Bronchial epithelial cell (primary cell): ENCODE measurements at regions not wholly inside any gene's neighbourhood (a gene's known extent, or its start where the extent isn't known, plus 50 kb on each side); places are given as distances from the start of the nearest gene placed in this dataset.

Source experiments
- DNase-seq: peaks from one replicate; pipeline ENCODE4 v3.0.0-alpha.2; 2010; ENCODE audit warnings: low read depth
- FAIRE-seq: peaks from 2 replicates; lab custom pipeline; 2011; peaks lifted over from hg19 to GRCh38; lab: Jason Lieb, UNC
- H3K27me3 ChIP-seq: 2 replicates; pipeline ENCODE4 v1.5.1; 2011; ENCODE audit warnings: low read length; ENCODE audit not compliant: control insufficient read depth, insufficient read depth
- H3K36me3 ChIP-seq: 2 replicates; pipeline ENCODE4 v1.5.1; 2011; ENCODE audit warnings: low read length; ENCODE audit not compliant: control insufficient read depth, insufficient read depth
- H3K4me3 ChIP-seq: 2 replicates; pipeline ENCODE4 v1.5.1; 2011; ENCODE audit warnings: mild to moderate bottlenecking, low read depth, low read length, control low read depth
- CTCF ChIP-seq: IDR thresholded peaks from 2 replicates; pipeline ENCODE4 v1.5.1; 2011; ENCODE audit warnings: mild to moderate bottlenecking, moderate library complexity, low read length, control low read depth, inconsistent platforms; ENCODE audit not compliant: insufficient read depth, severe bottlenecking

GRCh38 chr16:8260140-8260539 lies 330.2 kb downstream of the TMEM114 start:
- no peak for FAIRE-seq
- no peak overlapping the region for H3K4me3 ChIP-seq
- H3K36me3 ChIP-seq, result no peaks in the 10 kb centered on the region
- no peaks in the 10 kb centered on the region for H3K27me3 ChIP-seq
- DNase-seq, result no peak
- no peak for TF ChIP-seq CTCF

- DNase-seq (no peak), FAIRE-seq (no peak)
- no peaks in the 10 kb centered on the region for H3K27me3 ChIP-seq
- H3K4me3 ChIP-seq, result no peak overlapping the region
- no peaks in the 10 kb centered on the region for H3K36me3 ChIP-seq
- TF ChIP-seq CTCF, result no peak
Measured at GRCh38 chr16:8258523-8258922, 331.8 kb downstream of the TMEM114 start.

DNA sequence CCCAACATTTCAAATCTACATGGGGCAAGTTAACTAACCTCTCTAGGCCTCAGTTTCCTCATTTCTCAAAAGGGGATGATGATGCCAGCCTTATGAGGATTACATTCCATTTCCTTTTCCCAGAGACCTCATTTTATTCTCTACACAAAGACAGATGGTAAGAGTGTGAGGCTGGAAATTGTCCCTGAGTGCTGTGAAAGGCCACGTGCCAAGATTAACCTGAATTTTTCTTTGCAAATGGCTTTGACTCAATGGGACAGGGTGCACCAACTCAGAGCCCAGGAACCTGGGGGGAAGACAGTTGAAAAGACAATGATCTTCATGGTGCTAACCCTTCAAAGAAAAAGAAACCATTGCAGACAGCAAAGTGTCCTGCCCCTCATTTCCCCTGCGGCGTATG lies 332.8 kb downstream of the TMEM114 start:
- Histone ChIP-seq H3K4me3 (no peak overlapping the region), H3K27me3 (no peaks in the 10 kb centered on the region), H3K36me3 (no peaks in the 10 kb centered on the region)
- DNase-seq (no peak), FAIRE-seq (no peak)
- no peak for TF ChIP-seq CTCF

GRCh38 chr16:8254405-8254804 lies 335.9 kb downstream of the TMEM114 start:
- FAIRE-seq (no peak), DNase-seq (no peak)

GRCh38 chr16:8253718-8254117 lies 336.6 kb downstream of the TMEM114 start:
- no peak for FAIRE-seq

More at GRCh38 chr16:8254405-8254804, 335.9 kb downstream of the TMEM114 start:
- Histone ChIP-seq H3K27me3 (no peaks in the 10 kb centered on the region), H3K4me3 (no peak overlapping the region), H3K36me3 (no peaks in the 10 kb centered on the region)
- no peak for TF ChIP-seq CTCF

More at GRCh38 chr16:8253718-8254117, 336.6 kb downstream of the TMEM114 start:
- H3K27me3 ChIP-seq, result no peaks in the 10 kb centered on the region
- no peaks in the 10 kb centered on the region for H3K36me3 ChIP-seq
- no peak for TF ChIP-seq CTCF
- no peak overlapping the region for H3K4me3 ChIP-seq
- DNase-seq, result no peak
